GM21381 (cell line): ENCODE measurements at regions not wholly inside any gene's neighbourhood (a gene's known extent, or its start where the extent isn't known, plus 50 kb on each side); places are given as distances from the start of the nearest gene placed in this dataset.
"Not testable (repeated sequence)": the region's sequence is repeated elsewhere in the genome, so short reads cannot be mapped to it uniquely, and the experiment has no call there.

ENCODE experiments used
- ATAC-seq: cut with Tn5 transposase; IDR thresholded peaks from one replicate; pipeline ENCODE4 v1.9.1; 2021; ENCODE audit warnings: mild to moderate bottlenecking, moderate library complexity; ENCODE audit not compliant: unreplicated experiment

DNA sequence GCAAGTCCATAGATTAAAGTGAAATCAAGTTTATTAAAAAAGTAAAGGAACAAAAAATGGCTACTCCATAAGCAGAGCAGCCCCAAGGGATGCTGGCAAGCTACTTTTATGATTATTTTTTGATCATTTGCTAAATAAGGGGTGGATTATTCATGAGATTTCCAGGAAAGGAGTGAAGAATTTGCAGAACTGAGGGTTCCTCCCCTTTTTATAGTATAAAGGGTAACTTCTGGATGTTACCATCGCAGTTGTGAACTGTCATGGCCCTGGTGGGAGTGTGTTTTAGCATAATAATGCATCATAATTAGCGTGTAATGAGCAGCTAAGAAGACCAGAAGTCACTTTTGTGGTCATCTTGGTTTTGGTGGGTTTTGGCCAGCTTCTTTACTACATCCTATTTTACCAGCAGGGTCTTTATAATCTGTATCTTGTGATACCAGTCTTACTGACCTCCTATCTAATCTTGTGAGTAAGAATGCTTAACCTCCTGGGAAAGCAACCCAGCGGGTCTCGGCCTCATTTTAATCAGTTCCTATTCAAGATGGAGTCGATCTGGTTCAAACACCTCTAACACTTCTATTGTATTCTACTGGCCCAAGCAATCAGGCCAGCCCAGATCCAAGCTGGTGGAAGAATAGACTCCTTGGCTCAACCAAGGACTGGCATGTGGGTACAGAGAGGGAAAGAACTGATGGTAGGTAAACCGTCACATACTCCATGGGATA lies 87.9 kb upstream of the NPSR1 start:
- ATAC-seq, result no peak

DNA sequence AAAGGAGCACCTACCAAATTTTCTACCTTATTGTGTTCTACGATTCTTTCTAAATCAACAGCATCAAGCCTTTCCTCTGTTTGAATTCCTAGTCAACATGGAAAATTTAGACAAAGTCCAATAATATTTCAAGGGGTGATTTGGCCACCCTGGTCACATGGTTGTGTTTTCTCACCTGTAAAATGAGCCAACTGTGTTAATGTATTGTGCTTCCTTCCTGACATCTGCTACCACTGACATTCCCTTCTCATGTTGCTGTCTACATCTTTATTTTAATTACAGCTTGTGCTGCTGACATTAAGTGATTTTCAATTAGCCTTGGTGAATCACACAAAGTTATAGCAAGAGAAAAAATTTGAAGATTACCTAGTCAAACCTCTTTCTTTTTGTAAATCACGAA lies 83.0 kb upstream of the NPSR1 start:
- ATAC-seq, result no peak

DNA sequence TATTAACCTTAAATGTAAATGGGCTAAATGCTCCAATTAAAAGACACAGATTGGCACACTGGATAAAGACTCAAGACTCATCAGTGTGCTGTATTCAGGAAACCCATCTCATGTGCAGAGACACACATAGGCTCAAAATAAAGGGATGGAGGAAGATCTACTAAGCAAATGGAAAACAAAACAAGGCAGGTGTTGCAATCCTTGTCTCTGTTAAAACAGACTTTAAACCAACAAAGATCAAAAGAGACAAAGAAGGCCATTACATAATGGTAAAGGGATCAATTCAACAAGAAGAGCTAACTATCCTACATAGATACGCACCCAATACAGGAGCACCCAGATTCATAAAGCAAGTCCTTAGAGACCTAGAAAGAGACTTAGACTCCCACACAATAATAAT lies 80.1 kb upstream of the NPSR1 start:
- ATAC-seq, result not testable (repeated sequence)

DNA sequence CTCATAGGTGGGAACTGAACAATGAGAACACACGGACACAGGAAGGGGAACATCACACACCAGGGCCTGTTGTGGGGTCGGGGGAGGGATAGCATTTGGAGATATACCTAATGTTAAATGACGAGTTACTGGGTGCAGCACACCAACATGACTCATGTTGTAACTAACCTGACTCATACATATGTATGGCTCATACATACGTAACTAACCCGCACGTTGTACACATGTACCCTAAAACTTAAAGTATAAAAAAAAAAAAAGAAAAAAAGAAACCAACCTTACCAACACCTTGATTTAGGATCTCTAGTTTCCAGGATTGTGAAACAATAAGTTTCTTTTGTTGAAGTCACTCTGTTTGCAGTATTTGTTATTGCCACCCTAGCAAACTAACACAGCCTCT lies 76.3 kb upstream of the NPSR1 start:
- not testable (repeated sequence) for ATAC-seq

DNA sequence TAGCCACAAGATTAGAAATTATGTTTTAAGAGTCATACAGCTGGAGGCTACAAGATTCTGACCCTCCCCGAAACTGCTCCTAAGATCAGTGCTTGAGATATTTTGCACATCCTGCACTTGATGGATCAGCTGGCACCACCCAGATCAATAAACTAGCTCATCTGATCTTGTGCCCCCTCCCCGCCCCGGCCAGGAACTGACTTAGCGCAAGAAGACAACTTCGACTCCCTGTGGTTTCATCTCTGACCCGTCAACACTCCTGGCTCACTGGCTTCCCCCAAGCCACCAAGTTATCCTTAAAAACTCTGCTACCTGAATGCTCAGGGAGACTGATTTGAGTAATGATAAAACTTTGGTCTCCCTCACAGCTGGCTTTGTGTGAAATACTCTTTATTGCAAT lies 73.5 kb upstream of the NPSR1 start:
- ATAC-seq, result no peak

DNA sequence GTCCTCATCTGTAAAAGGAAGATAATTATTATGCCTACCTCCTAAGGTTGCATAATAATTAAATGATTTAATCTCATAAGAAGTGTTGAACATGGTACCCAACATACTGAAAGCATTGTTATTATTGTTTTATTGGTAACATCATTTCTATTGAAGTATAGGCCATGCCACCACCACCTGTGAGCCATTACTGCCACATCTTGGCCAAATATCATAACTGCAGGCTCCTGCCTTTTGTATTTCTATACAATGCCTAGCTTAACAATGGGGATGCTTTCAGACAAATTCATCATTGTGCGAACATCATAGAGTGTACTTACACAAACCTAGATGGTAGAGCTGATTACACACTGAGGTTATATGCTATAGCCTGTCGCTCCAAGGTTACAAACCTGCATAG lies 61.1 kb upstream of the NPSR1 start:
- no peak for ATAC-seq

DNA sequence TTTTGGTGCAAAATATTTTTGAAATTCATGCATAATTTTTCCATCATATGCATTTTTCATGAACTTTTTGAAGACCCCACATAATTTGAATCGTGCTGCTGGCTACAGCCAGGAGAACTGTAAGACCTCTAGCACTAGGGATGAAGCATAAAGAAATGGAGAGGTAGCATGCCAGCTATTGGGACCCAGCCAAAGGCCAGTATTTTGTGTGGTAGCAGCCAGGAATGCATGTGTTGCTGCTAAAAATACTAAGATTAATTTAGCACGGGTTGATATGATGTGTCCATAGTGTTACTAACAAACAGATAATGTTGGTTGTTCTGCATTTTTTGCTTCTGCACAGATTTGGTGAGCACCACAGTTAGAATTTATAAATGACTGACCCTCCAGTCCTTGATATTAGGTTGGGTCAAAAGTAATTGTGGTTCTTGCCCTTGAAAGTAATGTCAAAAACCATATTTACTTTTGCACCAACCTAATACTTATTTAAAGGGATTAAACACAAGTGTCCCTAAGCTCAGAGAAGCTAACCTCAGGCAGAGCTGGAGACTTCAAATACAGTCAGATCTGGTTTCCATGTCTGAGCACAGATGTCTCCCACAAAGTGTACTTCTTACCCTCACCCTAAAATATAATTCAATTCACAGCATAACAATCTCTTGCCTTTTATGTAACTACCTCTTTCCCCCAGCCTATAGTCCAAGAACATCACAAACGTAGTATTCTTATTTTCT lies 54.1 kb upstream of the NPSR1 start:
- ATAC-seq, result no peak
